Neuronal stem cell (in vitro differentiated cells): ENCODE measurements at regions not wholly inside any gene's neighbourhood (a gene's known extent, or its start where the extent isn't known, plus 50 kb on each side); places are given as distances from the start of the nearest gene placed in this dataset.

Experiments
- DNase-seq: peaks from one replicate; pipeline ENCODE4 v3.0.0-alpha.2; 2013; ENCODE audit warnings: low spot score
- H2AFZ ChIP-seq: one replicate; pipeline ENCODE4 v1.6.1; 2013; ENCODE audit warnings: mild to moderate bottlenecking, low read length, inconsistent platforms
- H2AK5ac ChIP-seq: 2 replicates; pipeline ENCODE4 v1.6.1; 2013; ENCODE audit warnings: low read depth, mild to moderate bottlenecking, inconsistent platforms, low read length, moderate library complexity, mixed read lengths
- H2BK120ac ChIP-seq: 2 replicates; pipeline ENCODE4 v1.6.1; 2013; ENCODE audit warnings: low read depth, mild to moderate bottlenecking, inconsistent platforms, low read length, moderate library complexity, mixed read lengths
- H2BK12ac ChIP-seq: one replicate; pipeline ENCODE4 v1.6.1; 2013; ENCODE audit warnings: low read length, inconsistent platforms
- H2BK15ac ChIP-seq: 2 replicates; pipeline ENCODE4 v1.6.1; 2013; ENCODE audit warnings: mild to moderate bottlenecking, low read length, inconsistent platforms, mixed read lengths
- H2BK5ac ChIP-seq: one replicate; pipeline ENCODE4 v1.6.1; 2013; ENCODE audit warnings: inconsistent platforms, mild to moderate bottlenecking, low read length, moderate library complexity
- H3K14ac ChIP-seq: one replicate; pipeline ENCODE4 v1.6.1; 2013; ENCODE audit warnings: low read length, inconsistent platforms
- H3K18ac ChIP-seq: 2 replicates; pipeline ENCODE4 v1.6.1; 2013; ENCODE audit warnings: low read length, inconsistent platforms
- H3K23ac ChIP-seq: 2 replicates; pipeline ENCODE4 v1.6.1; 2013; ENCODE audit warnings: low read depth, mild to moderate bottlenecking, mixed read lengths, low read length, inconsistent platforms; ENCODE audit not compliant: poor library complexity
- H3K27ac ChIP-seq: replicated peaks from 3 replicates; pipeline ENCODE4 v1.5.1; 2013; ENCODE audit warnings: low read length, inconsistent platforms
- H3K27me3 ChIP-seq, 3 experiments: 2 replicates each; pipeline ENCODE4 v1.6.1; 2013; ENCODE audit warnings: low read length in 3 of 3, mild to moderate bottlenecking in 2 of 3, inconsistent platforms in 1 of 3, low read depth in 1 of 3, mixed read lengths in 1 of 3, moderate library complexity in 1 of 3; ENCODE audit not compliant: control insufficient read depth in 3 of 3, insufficient read depth in 3 of 3
- H3K36me3 ChIP-seq, 2 donors: replicated peaks in 1 of 2; 2 replicates each; pipeline ENCODE4 v1.6.1; 2013; ENCODE audit warnings: low read length in 2 of 2; ENCODE audit not compliant: control insufficient read depth in 2 of 2, insufficient read depth in 2 of 2
- H3K4ac ChIP-seq: 2 replicates; pipeline ENCODE4 v1.6.1; 2013; ENCODE audit warnings: inconsistent platforms, mild to moderate bottlenecking, low read length, moderate library complexity
- H3K4me1 ChIP-seq, 2 donors: 1 replicate in 1 of 2; 2 replicates in 1 of 2; pipeline ENCODE4 v1.6.1; 2013; ENCODE audit warnings: low read length in 2 of 2, low read depth in 1 of 2; ENCODE audit not compliant: control insufficient read depth in 2 of 2, insufficient read depth in 1 of 2
- H3K4me2 ChIP-seq: one replicate; pipeline ENCODE4 v1.6.1; 2013; ENCODE audit warnings: mild to moderate bottlenecking, low read length, inconsistent platforms; ENCODE audit not compliant: insufficient read depth, poor library complexity, severe bottlenecking
- H3K4me3 ChIP-seq, 2 donors: 2 replicates each; pipeline ENCODE4 v1.5.1; 2013; ENCODE audit warnings: low read length in 2 of 2, mild to moderate bottlenecking in 2 of 2, inconsistent platforms in 1 of 2, moderate library complexity in 1 of 2
- H3K79me1 ChIP-seq: one replicate; pipeline ENCODE4 v1.6.1; 2013; ENCODE audit warnings: low read depth, mild to moderate bottlenecking, inconsistent platforms, low read length, moderate library complexity
- H3K9ac ChIP-seq: one replicate; pipeline ENCODE4 v1.6.1; 2013; ENCODE audit warnings: mild to moderate bottlenecking, low read depth, low read length, inconsistent platforms; ENCODE audit not compliant: poor library complexity
- H3K9me3 ChIP-seq, 2 donors: replicated peaks in 1 of 2; 2 replicates each; pipeline versions ENCODE3 to v1.6.1; 2013; ENCODE audit warnings: low read length in 2 of 2, mild to moderate bottlenecking in 2 of 2, inconsistent platforms in 1 of 2, low read depth in 1 of 2, mixed read lengths in 1 of 2, moderate library complexity in 1 of 2; ENCODE audit not compliant: control insufficient read depth in 2 of 2, insufficient read depth in 1 of 2
- H4K8ac ChIP-seq: one replicate; pipeline ENCODE4 v1.6.1; 2013; ENCODE audit warnings: low read depth, mild to moderate bottlenecking, inconsistent platforms, low read length, moderate library complexity
- H4K91ac ChIP-seq: one replicate; pipeline ENCODE4 v1.6.1; 2013; ENCODE audit warnings: low read length, low read depth, mild to moderate bottlenecking, inconsistent platforms; ENCODE audit not compliant: poor library complexity
- WGBS, 2 donors: extraction: QIAGEN DNeasy Blood & Tissue Kit; methylation state at CpG; one replicate each; pipeline ENCODE4 v1.1.7; 2013; ENCODE audit warnings: missing lambda C conversion rate in 2 of 2, mixed read lengths in 1 of 2; ENCODE audit not compliant: insufficient read length in 2 of 2, insufficient replicate concordance in 1 of 2; ENCODE audit errors: extremely low coverage in 2 of 2; 5-methylcytosine and 5-hydroxymethylcytosine counted together

GRCh38 chr2:167752734-167753133 is 494.7 kb downstream of the STK39 start:
- no peak for DNase-seq
- H4K91ac ChIP-seq = no peak overlapping the region
- no peak overlapping the region for H3K27ac ChIP-seq
- no peak overlapping the region for H3K4me2 ChIP-seq
- no peak overlapping the region for H3K23ac ChIP-seq
- H2BK15ac ChIP-seq = no peak overlapping the region
- WGBS, 2 donors = no CpG with 5 or more reads among the region's 1 CpG
- no peaks in the 10 kb centered on the region for H3K36me3 ChIP-seq
- no peak overlapping the region for H3K4ac ChIP-seq
- no peak overlapping the region for H4K8ac ChIP-seq
- H3K9ac ChIP-seq = no peak overlapping the region
- no peak overlapping the region for H2AFZ ChIP-seq
- H3K18ac ChIP-seq = no peak overlapping the region
- no peak overlapping the region for H3K14ac ChIP-seq
- no peak overlapping the region for H2BK120ac ChIP-seq
- no peak overlapping the region for H2BK5ac ChIP-seq
- H3K4me1 ChIP-seq = peaks cover 18 to 20% of the 10 kb centered on the region in 2 donors
- no peak overlapping the region for H2BK12ac ChIP-seq
- no peaks in the 10 kb centered on the region for H3K9me3 ChIP-seq
- no peaks in the 10 kb centered on the region for H3K27me3 ChIP-seq
- H2AK5ac ChIP-seq = no peak overlapping the region
- no peaks in the 10 kb centered on the region for H3K79me1 ChIP-seq
- no peak overlapping the region for H3K4me3 ChIP-seq

DNA sequence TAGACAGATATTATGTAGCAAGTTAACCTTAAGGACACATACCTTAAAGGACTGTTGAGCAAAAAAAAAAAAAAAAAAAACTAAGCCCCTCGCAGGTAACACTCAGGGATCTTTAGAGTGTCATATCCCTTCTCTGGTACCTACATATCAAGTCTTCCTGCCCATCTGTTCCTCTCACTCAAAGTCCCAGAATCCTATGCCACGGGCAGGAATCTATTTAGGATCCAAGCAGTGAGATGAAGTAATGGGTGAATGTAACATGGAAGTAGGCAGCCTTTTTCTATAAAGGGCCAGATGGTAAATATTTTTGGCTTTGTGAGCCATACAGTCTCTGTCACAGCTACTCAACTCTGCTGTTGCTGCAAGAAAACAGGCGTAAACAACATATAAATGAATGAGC is 496.7 kb downstream of the STK39 start:
- Histone ChIP-seq H3K4me3 (no peak overlapping the region), H3K27me3 (no peaks in the 10 kb centered on the region), H4K91ac (no peak overlapping the region), H2BK120ac (no peak overlapping the region), H3K4me2 (no peak overlapping the region), H3K4ac (no peak overlapping the region), H3K18ac (no peak overlapping the region), H3K36me3 (no peaks in the 10 kb centered on the region), H3K23ac (no peak overlapping the region), H2AFZ (no peak overlapping the region), H3K27ac (no peak overlapping the region), H3K9me3 (no peaks in the 10 kb centered on the region), H3K9ac (no peak overlapping the region), H3K79me1 (no peaks in the 10 kb centered on the region), H4K8ac (no peak overlapping the region), H3K4me1 (peaks cover 8 to 11% of the 10 kb centered on the region in 2 donors), H2BK15ac (no peak overlapping the region), H3K14ac (no peak overlapping the region), H2AK5ac (no peak overlapping the region), H2BK12ac (no peak overlapping the region), H2BK5ac (no peak overlapping the region)
- WGBS, 2 donors = no CpG with 5 or more reads among the region's 3 CpGs
- no peak for DNase-seq

DNA sequence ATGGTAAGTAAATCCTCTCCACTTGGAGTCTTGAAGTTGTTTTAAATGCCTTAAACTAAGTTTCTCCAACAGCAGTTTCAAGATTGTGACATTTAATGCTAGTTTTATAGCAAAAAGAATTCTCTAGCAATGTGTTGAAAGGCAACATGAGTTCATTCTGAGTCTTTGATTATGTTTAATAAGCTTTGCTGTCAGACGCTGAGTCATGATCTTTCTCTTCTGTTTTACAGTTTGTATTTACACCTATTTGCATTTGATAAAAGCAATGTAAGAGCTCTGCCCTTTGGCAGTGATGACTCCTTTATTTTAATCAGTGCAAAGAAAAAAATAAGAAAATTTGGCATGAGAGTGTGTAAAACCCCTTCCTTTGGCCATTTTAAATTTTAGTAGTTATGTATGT is 497.7 kb downstream of the STK39 start:
- Histone ChIP-seq H4K8ac (no peak overlapping the region), H3K27me3 (no peaks in the 10 kb centered on the region), H3K79me1 (no peaks in the 10 kb centered on the region), H3K36me3 (no peaks in the 10 kb centered on the region), H3K4me1 (peaks cover 6 to 11% of the 10 kb centered on the region in 2 donors), H3K4me3 (no peak overlapping the region), H3K9ac (no peak overlapping the region), H3K18ac (no peak overlapping the region), H2BK12ac (no peak overlapping the region), H2AFZ (no peak overlapping the region), H3K4me2 (no peak overlapping the region), H3K9me3 (no peaks in the 10 kb centered on the region), H3K23ac (no peak overlapping the region), H4K91ac (no peak overlapping the region), H3K4ac (no peak overlapping the region), H3K27ac (no peak overlapping the region), H2AK5ac (no peak overlapping the region), H3K14ac (no peak overlapping the region), H2BK15ac (no peak overlapping the region), H2BK120ac (no peak overlapping the region), H2BK5ac (no peak overlapping the region)
- no peak for DNase-seq
- no CpG with 5 or more reads among the region's 1 CpG for WGBS, 2 donors

DNA sequence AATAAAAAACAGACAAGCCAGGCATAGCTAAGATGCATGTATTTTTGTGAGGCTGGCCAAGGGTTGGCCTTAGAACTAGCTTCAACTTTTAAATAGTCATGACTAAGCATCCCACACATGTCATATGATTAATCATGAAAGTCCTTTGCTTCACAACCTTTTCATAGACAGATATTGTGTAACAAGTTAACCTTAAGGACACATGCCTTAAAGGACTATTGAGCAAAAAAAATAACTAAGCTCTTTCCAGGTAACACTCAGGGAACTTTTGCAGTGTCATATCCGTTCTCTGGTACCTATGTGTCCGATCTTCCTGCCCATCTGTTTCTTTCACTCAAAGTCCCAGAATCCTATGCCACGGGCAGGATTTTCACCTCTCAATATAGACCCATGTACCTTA is 498.4 kb downstream of the STK39 start:
- no peak overlapping the region for H2AK5ac ChIP-seq
- H3K14ac ChIP-seq = no peak overlapping the region
- H3K18ac ChIP-seq = no peak overlapping the region
- H3K23ac ChIP-seq = no peak overlapping the region
- no peak overlapping the region for H2AFZ ChIP-seq
- H2BK15ac ChIP-seq = no peak overlapping the region
- peaks cover 6 to 11% of the 10 kb centered on the region in 2 donors for H3K4me1 ChIP-seq
- no peaks in the 10 kb centered on the region for H3K9me3 ChIP-seq
- H3K36me3 ChIP-seq = no peaks in the 10 kb centered on the region
- H2BK120ac ChIP-seq = no peak overlapping the region
- no peak overlapping the region for H3K4ac ChIP-seq
- no peak for DNase-seq
- no peaks in the 10 kb centered on the region for H3K79me1 ChIP-seq
- no peak overlapping the region for H2BK5ac ChIP-seq
- no peak overlapping the region for H3K27ac ChIP-seq
- no peak overlapping the region for H3K4me2 ChIP-seq
- no peak overlapping the region for H2BK12ac ChIP-seq
- no CpG with 5 or more reads among the region's 3 CpGs for WGBS, 2 donors
- no peak overlapping the region for H4K91ac ChIP-seq
- no peak overlapping the region for H4K8ac ChIP-seq
- no peaks in the 10 kb centered on the region for H3K27me3 ChIP-seq
- no peak overlapping the region for H3K9ac ChIP-seq
- H3K4me3 ChIP-seq = no peak overlapping the region
